ENCODE measurements at regions not wholly inside any gene's neighbourhood (a gene's known extent, or its start where the extent isn't known, plus 50 kb on each side); places are given as distances from the start of the nearest gene placed in this dataset.

- TF ChIP-seq CTCF (IDR thresholded peaks at IDR 0.05; ENCODE audit: low read length) (no peak), EZH2phosphoT487 (IDR thresholded peaks at IDR 0.05; ENCODE audit: low read length) (no peak), EZH2 (optimal IDR thresholded peaks at IDR 0.05; ENCODE audit: low read depth, low read length) (no peak)
These were observed 263.0 kb upstream of the NCAM2 start for GRCh38 chr21:20735257-20735656.

Measured in MM.1S (cell line).